Activated T-cell treated with anti-CD3 and anti-CD28 coated beads for 4 hours (primary cell): ENCODE measurements at regions not wholly inside any gene's neighbourhood (a gene's known extent, or its start where the extent isn't known, plus 50 kb on each side); places are given as distances from the start of the nearest gene placed in this dataset.
A peak's percentile ranks its signal among the peaks of the same experiment; 100 is the strongest.
"Not testable (repeated sequence)": the region's sequence is repeated elsewhere in the genome, so short reads cannot be mapped to it uniquely, and the experiment has no call there.

Source experiments
- DNase-seq: peaks from one replicate; pipeline ENCODE4 v3.0.0-alpha.2; 2020

- peak; percentile 10 for DNase-seq
Measured at GRCh38 chr9:7536310-7536939, 263.2 kb downstream of the DMAC1 start.

GRCh38 chr9:7534211-7534935 lies 265.2 kb downstream of the DMAC1 start:
- no peak for DNase-seq

GRCh38 chr9:7533376-7534090 lies 266.0 kb downstream of the DMAC1 start:
- DNase-seq: no peak

GRCh38 chr9:7523426-7524043 lies 276.0 kb downstream of the DMAC1 start:
- no peak for DNase-seq

- DNase-seq: no peak
Measured at GRCh38 chr9:7520396-7520795, 279.2 kb downstream of the DMAC1 start.

GRCh38 chr9:7516376-7516775 lies 283.2 kb downstream of the DMAC1 start:
- DNase-seq: no peak

- no peak for DNase-seq
Measured at GRCh38 chr9:7510199-7510598, 289.4 kb downstream of the DMAC1 start.

GRCh38 chr9:7509576-7510145 lies 289.9 kb downstream of the DMAC1 start:
- DNase-seq: no peak

- DNase-seq: no peak
Measured at GRCh38 chr9:7508516-7508915, 291.1 kb downstream of the DMAC1 start.

- DNase-seq: no peak
Measured at GRCh38 chr9:7507566-7508270, 291.9 kb downstream of the DMAC1 start.

GRCh38 chr9:7507026-7507425 lies 292.6 kb downstream of the DMAC1 start:
- DNase-seq: no peak

GRCh38 chr9:7500521-7500920 lies 299.1 kb downstream of the DMAC1 start:
- DNase-seq: no peak

GRCh38 chr9:7491641-7492040 lies 307.9 kb downstream of the DMAC1 start:
- DNase-seq: no peak

GRCh38 chr9:7490317-7491108 lies 309.1 kb downstream of the DMAC1 start:
- DNase-seq: no peak

GRCh38 chr9:7489036-7489435 lies 310.5 kb downstream of the DMAC1 start:
- DNase-seq: no peak

GRCh38 chr9:7484014-7484413 lies 315.6 kb downstream of the DMAC1 start:
- DNase-seq: not testable (repeated sequence)

GRCh38 chr9:7481570-7481969 lies 318.0 kb downstream of the DMAC1 start:
- DNase-seq: no peak

GRCh38 chr9:7479300-7479699 lies 320.3 kb downstream of the DMAC1 start:
- DNase-seq: no peak

GRCh38 chr9:7478646-7479045 lies 320.9 kb downstream of the DMAC1 start:
- no peak for DNase-seq

- DNase-seq: no peak
Measured at GRCh38 chr9:7467186-7467585, 332.4 kb downstream of the DMAC1 start.

GRCh38 chr9:7461791-7462190 lies 337.8 kb downstream of the DMAC1 start:
- DNase-seq: no peak
